ENCODE measurements at regions not wholly inside any gene's neighbourhood (a gene's known extent, or its start where the extent isn't known, plus 50 kb on each side); places are given as distances from the start of the nearest gene placed in this dataset.

DNA sequence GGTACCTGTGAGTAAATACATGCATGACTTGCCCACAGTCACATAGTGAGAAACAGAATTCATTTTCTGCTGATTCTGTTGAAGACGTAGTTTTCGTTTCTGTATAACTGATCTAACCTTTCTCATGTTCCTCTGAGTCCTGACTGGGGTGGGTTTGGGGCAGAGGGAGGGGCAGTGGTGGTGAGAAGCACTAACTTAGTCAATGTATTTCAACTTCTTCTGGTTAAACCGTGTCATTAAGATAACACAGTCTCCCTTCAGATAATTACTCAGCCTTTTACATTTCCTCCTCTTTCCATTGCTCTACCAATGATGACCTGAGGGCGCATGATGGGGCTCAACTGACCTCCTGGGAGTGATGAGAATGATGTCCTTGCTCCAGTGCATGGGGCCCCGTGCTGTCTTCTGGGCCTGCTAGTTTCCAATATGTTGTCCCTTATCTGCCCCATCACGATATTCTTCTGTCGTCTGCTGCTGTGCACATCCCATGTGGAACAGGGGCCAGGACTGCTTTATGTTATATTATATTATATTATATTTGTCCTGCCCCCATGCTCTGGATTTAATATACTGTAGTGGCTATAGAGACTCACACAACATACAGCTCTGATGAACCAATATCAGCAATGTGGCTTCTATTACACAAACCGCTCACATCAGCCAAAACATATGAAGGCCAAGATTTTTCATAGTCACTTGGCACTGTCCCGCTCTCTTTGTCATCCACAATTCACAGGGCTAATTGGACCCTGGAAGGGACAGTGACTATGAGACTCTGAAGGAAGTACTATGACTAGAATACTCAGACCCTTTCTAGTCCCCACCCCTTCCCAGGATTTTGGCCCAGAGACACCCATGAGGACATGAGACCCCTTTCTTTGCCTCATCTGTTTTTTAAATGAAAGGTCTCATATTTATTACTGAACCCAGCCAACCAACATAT, 407.1 kb upstream of the MCTP2 start (continued):
- TF ChIP-seq MAFK (IDR thresholded peaks at IDR 0.05; ENCODE audit: low read depth, low read length): no peak

DNA sequence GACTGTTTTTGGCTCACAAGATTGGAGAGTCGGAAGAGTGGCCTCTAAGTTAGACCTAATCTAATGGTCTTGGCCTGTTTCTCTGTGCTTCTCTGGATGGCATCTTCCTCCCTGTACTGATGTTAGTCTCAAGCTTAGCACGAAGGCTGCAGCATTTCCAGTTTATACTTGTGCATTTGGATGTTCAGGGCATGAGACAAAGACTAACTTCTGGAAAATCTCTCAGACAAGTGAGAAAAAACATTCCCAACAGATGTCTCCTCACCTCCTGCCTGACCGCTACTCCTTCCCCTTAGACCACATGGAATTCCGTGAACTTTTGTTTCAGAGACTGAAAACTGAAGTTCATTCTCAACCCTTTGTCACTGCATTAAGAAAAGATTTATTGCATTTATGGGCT, 410.8 kb upstream of the MCTP2 start:
- no peaks in the 10 kb centered on the region for H3K79me1 ChIP-seq (ENCODE audit: low read depth in 1 of 2, low read length in 2 of 2)
- H2AK9ac ChIP-seq (replicated peaks; ENCODE audit: low read depth, low read length, poor library complexity): no peak overlapping the region
- H3K4me3 ChIP-seq (ENCODE audit: insufficient read depth, low read depth, low read length): no peak overlapping the region
- in situ Hi-C loops (cut with MboI; ENCODE audit: low sequenced_read_pairs) (no loop called here), intact Hi-C loops (cut with micrococcal nuclease) (no loop called here), dilution Hi-C loops (cut with HindIII; ENCODE audit: low sequenced_read_pairs, unreplicated experiment) (no loop called here)
- POLR2A ChIA-PET (ENCODE audit: unreplicated experiment): no interaction called here
- H3K18ac ChIP-seq (ENCODE audit: low read depth, low read length): no peak overlapping the region
- H3K9me1 ChIP-seq (ENCODE audit: insufficient read depth, low read length): no peaks in the 10 kb centered on the region
- H3K27me3 ChIP-seq (ENCODE audit: control insufficient read depth, insufficient read depth, low read length): no peaks in the 10 kb centered on the region
- H2BK120ac ChIP-seq (ENCODE audit: low read depth, low read length): no peak overlapping the region
- BruUV-seq (replicated peaks): no TSS peak
- no peak overlapping the region for H3K4ac ChIP-seq (ENCODE audit: low read depth, low read length)
- WGBS, 2 experiments (ENCODE audit: extremely low coverage in 2 of 2, insufficient read length in 1 of 2): 10% methylated on average over 2 of the region's 4 CpGs; no CpG with 5 or more reads in 1 of the 2 experiments
- H4K20me1 ChIP-seq (ENCODE audit: insufficient read depth, low read length): no peaks in the 10 kb centered on the region
- DNase-seq (no peak), ATAC-seq (ENCODE audit: low read depth) (no peak)
- no peak overlapping the region for H4K8ac ChIP-seq (ENCODE audit: low read depth in 2 of 2, low read length in 2 of 2)
- no peak overlapping the region for H2AK5ac ChIP-seq (ENCODE audit: low read depth, low read length)
- H2BK15ac ChIP-seq (ENCODE audit: low read depth, low read length): no peak overlapping the region
- H3K36me3 ChIP-seq (ENCODE audit: control insufficient read depth, insufficient read depth, low read length): no peaks in the 10 kb centered on the region
- no peak overlapping the region for H3K23ac ChIP-seq (ENCODE audit: low read depth, low read length)
- H4K91ac ChIP-seq (ENCODE audit: insufficient read depth, low read depth, low read length): no peak overlapping the region
- CTCF ChIA-PET: no interaction called here
- H4K5ac ChIP-seq (ENCODE audit: low read depth, low read length): no peak overlapping the region
- H3K14ac ChIP-seq (replicated peaks; ENCODE audit: low read depth, low read length): no peak overlapping the region
- no peak overlapping the region for H3K4me2 ChIP-seq (ENCODE audit: low read depth, low read length)
- H3K4me1 ChIP-seq (ENCODE audit: control insufficient read depth, insufficient read depth, low read length): no peaks in the 10 kb centered on the region
- H3K9me3 ChIP-seq (ENCODE audit: control insufficient read depth, insufficient read depth, low read length): peaks cover 5% of the 10 kb centered on the region
- no peak overlapping the region for H3K9ac ChIP-seq (ENCODE audit: low read depth, low read length)
- no peak overlapping the region for H3K27ac ChIP-seq (ENCODE audit: insufficient read depth, low read length)
- H2BK20ac ChIP-seq (ENCODE audit: low read depth, low read length): no peak overlapping the region
- H2BK5ac ChIP-seq (ENCODE audit: low read depth, low read length, poor library complexity, severe bottlenecking): no peak overlapping the region
- no peak overlapping the region for H2AFZ ChIP-seq (replicated peaks; ENCODE audit: low read length, poor library complexity)
- no peak overlapping the region for H3K56ac ChIP-seq (ENCODE audit: extremely low read depth, insufficient read depth, low read length)
- TF ChIP-seq MAFK (IDR thresholded peaks at IDR 0.05; ENCODE audit: low read depth, low read length) (no peak), RFX5 (IDR thresholded peaks at IDR 0.05; ENCODE audit: low read depth, low read length) (no peak), RCOR1 (IDR thresholded peaks at IDR 0.05; ENCODE audit: insufficient replicate concordance, low read length) (no peak), BHLHE40 (IDR thresholded peaks at IDR 0.05; ENCODE audit: low read depth, low read length) (no peak), FOS (IDR thresholded peaks at IDR 0.05; ENCODE audit: low read depth, low read length) (no peak), NFE2L2 (IDR thresholded peaks at IDR 0.05; ENCODE audit: low read depth, low read length) (no peak), RAD21 (IDR thresholded peaks at IDR 0.05; ENCODE audit: low read length) (no peak), MXI1 (IDR thresholded peaks at IDR 0.05; ENCODE audit: borderline replicate concordance, low read depth, low read length) (no peak), CHD1 (IDR thresholded peaks at IDR 0.05; ENCODE audit: low read depth, low read length) (no peak), CEBPB (IDR thresholded peaks at IDR 0.05; ENCODE audit: low read depth, low read length) (no peak)
- TF ChIP-seq, protein P1, sequence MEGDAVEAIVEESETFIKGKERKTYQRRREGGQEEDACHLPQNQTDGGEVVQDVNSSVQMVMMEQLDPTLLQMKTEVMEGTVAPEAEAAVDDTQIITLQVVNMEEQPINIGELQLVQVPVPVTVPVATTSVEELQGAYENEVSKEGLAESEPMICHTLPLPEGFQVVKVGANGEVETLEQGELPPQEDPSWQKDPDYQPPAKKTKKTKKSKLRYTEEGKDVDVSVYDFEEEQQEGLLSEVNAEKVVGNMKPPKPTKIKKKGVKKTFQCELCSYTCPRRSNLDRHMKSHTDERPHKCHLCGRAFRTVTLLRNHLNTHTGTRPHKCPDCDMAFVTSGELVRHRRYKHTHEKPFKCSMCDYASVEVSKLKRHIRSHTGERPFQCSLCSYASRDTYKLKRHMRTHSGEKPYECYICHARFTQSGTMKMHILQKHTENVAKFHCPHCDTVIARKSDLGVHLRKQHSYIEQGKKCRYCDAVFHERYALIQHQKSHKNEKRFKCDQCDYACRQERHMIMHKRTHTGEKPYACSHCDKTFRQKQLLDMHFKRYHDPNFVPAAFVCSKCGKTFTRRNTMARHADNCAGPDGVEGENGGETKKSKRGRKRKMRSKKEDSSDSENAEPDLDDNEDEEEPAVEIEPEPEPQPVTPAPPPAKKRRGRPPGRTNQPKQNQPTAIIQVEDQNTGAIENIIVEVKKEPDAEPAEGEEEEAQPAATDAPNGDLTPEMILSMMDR (conservative IDR thresholded peaks at IDR 0.05; ENCODE audit: low read depth, low read length): no peak
- TF ChIP-seq, protein P2, sequence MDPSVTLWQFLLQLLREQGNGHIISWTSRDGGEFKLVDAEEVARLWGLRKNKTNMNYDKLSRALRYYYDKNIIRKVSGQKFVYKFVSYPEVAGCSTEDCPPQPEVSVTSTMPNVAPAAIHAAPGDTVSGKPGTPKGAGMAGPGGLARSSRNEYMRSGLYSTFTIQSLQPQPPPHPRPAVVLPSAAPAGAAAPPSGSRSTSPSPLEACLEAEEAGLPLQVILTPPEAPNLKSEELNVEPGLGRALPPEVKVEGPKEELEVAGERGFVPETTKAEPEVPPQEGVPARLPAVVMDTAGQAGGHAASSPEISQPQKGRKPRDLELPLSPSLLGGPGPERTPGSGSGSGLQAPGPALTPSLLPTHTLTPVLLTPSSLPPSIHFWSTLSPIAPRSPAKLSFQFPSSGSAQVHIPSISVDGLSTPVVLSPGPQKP (IDR thresholded peaks at IDR 0.05; ENCODE audit: borderline replicate concordance, low read depth, low read length): no peak
- TF ChIP-seq, protein P3, sequence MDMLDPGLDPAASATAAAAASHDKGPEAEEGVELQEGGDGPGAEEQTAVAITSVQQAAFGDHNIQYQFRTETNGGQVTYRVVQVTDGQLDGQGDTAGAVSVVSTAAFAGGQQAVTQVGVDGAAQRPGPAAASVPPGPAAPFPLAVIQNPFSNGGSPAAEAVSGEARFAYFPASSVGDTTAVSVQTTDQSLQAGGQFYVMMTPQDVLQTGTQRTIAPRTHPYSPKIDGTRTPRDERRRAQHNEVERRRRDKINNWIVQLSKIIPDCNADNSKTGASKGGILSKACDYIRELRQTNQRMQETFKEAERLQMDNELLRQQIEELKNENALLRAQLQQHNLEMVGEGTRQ (IDR thresholded peaks at IDR 0.05; ENCODE audit: low read depth, low read length): no peak
